HepG2 (cell line): ENCODE measurements at regions not wholly inside any gene's neighbourhood (a gene's known extent, or its start where the extent isn't known, plus 50 kb on each side); places are given as distances from the start of the nearest gene placed in this dataset.
"Not testable (repeated sequence)": the region's sequence is repeated elsewhere in the genome, so short reads cannot be mapped to it uniquely, and the experiment has no call there.

Experiments
- ATAC-seq: fragments of 200-7000 bp; cut with Tn5 transposase; 3 replicates; pipeline ENCODE4 v1.9.1; 2020; ENCODE audit warnings: mild to moderate bottlenecking, moderate library complexity
- BruUV-seq: library from RNA; stranded (reverse); fragments of 400-500 nt; replicated peaks from 2 replicates; lab custom pipeline; 2021; lab: Mats Ljungman, UMichigan
- CTCF ChIA-PET: fragments of 300-600 bp; formaldehyde crosslinking; extraction: SDS; loops from one replicate; lab custom pipeline; 2021; ENCODE audit warnings: low total read pairs, inconsistent platforms, low intra/inter-chr PET ratio; lab: Yijun Ruan, JAX
- POLR2A ChIA-PET: fragments of 350-600 bp; sonication (Branson Sonifier 250); formaldehyde crosslinking; loops from one replicate; lab custom pipeline; 2020; ENCODE audit warnings: antibody characterized with exemption, inconsistent platforms; lab: Yijun Ruan, JAX
- DNase-seq: peaks from one replicate; pipeline ENCODE4 v3.0.0-alpha.2; 2015; ENCODE audit warnings: low spot score
- FAIRE-seq: peaks from 3 replicates; lab custom pipeline; 2011; peaks lifted over from hg19 to GRCh38; lab: Jason Lieb, UNC
- H2AFZ ChIP-seq: one replicate; pipeline ENCODE4 v1.6.1; 2011; ENCODE audit warnings: low read length, inconsistent platforms
- H3K27ac ChIP-seq: fragments of 300-600 bp; 3 replicates; pipeline ENCODE4 v1.8.0; 2011; ENCODE audit warnings: mixed run types, mild to moderate bottlenecking, mixed read lengths, low read length, inconsistent platforms; ENCODE audit not compliant: insufficient read depth; ENCODE audit errors: extremely low read length
- H3K27me3 ChIP-seq, 2 experiments: fragments of 200-600 bp in 1 of 2; 2 replicates in 1 of 2; 3 replicates in 1 of 2; pipeline versions ENCODE4 v1.6.0 to v1.8.0; 2011; ENCODE audit warnings: low read length in 2 of 2, mild to moderate bottlenecking in 2 of 2, moderate library complexity in 2 of 2, inconsistent platforms in 1 of 2; ENCODE audit not compliant: insufficient read depth in 2 of 2, control insufficient read depth in 1 of 2
- H3K36me3 ChIP-seq, 2 experiments: fragments of 200-600 bp in 1 of 2; replicated peaks in 1 of 2; 2 replicates in 1 of 2; 3 replicates in 1 of 2; pipeline versions ENCODE4 v1.5.1 to v1.8.0; 2011; ENCODE audit warnings: low read length in 2 of 2, inconsistent platforms in 1 of 2; ENCODE audit not compliant: insufficient read depth in 2 of 2, control insufficient read depth in 1 of 2
- H3K4me1 ChIP-seq: 2 replicates; pipeline ENCODE4 v1.5.1; 2012; ENCODE audit warnings: low read length, inconsistent platforms; ENCODE audit not compliant: insufficient read depth
- H3K4me2 ChIP-seq: 2 replicates; pipeline ENCODE4 v1.6.0; 2011; ENCODE audit warnings: low read depth, low read length, inconsistent platforms
- H3K4me3 ChIP-seq, 3 experiments: fragments of 200-600 bp in 1 of 3; sonication (generic), shearing (Covaris generic) in 1 of 3; replicated peaks in 1 of 3; 2 replicates each; pipeline ENCODE4 v1.5.1; 2011 to 2016; ENCODE audit warnings: low read length in 3 of 3, inconsistent platforms in 2 of 3, low read depth in 2 of 3, mild to moderate bottlenecking in 2 of 3, control low read depth in 1 of 3, mixed read lengths in 1 of 3; ENCODE audit not compliant: insufficient read depth in 1 of 3
- H3K79me2 ChIP-seq: one replicate; pipeline ENCODE4 v1.6.1; 2011; ENCODE audit warnings: low read length, inconsistent platforms; ENCODE audit not compliant: insufficient read depth
- H3K9ac ChIP-seq: 2 replicates; pipeline ENCODE4 v1.6.0; 2011; ENCODE audit warnings: mild to moderate bottlenecking, low read depth, low read length, inconsistent platforms; ENCODE audit not compliant: insufficient read depth
- H3K9me3 ChIP-seq: 2 replicates; pipeline ENCODE4 v1.5.1; 2012; ENCODE audit warnings: mild to moderate bottlenecking, low read length
- H4K20me1 ChIP-seq: 2 replicates; pipeline ENCODE4 v1.6.0; 2011; ENCODE audit warnings: inconsistent platforms, mild to moderate bottlenecking, low read length, moderate library complexity; ENCODE audit not compliant: insufficient read depth
- CC2D1A ChIP-seq: sonication (generic); formaldehyde crosslinking; IDR thresholded peaks from 2 replicates; pipeline ENCODE4 v1.8.1; 2023; ENCODE audit warnings: mild to moderate bottlenecking, missing genetic modification reagents
- JUNB ChIP-seq: sonication (generic); formaldehyde crosslinking; IDR thresholded peaks from 2 replicates; pipeline ENCODE4 v1.8.0; 2022; ENCODE audit warnings: missing genetic modification reagents, mild to moderate bottlenecking, borderline replicate concordance
- SIN3B ChIP-seq: fragments of 150-350 bp; IDR thresholded peaks from 2 replicates; pipeline ENCODE4 v1.6.1; 2014; ENCODE audit warnings: low read length
- ZNF713 ChIP-seq: sonication (generic); formaldehyde crosslinking; IDR thresholded peaks from 2 replicates; pipeline ENCODE4 v1.4.0; 2020; ENCODE audit warnings: mild to moderate bottlenecking, missing genetic modification reagents
- ZNF761 ChIP-seq: sonication (generic); formaldehyde crosslinking; conservative IDR thresholded peaks from 2 replicates; pipeline ENCODE4 v1.4.0; 2020; ENCODE audit warnings: mild to moderate bottlenecking, missing genetic modification reagents
- ZNF766 ChIP-seq: sonication (generic); formaldehyde crosslinking; IDR thresholded peaks from 2 replicates; pipeline ENCODE4 v1.5.0; 2020; ENCODE audit warnings: missing genetic modification reagents, borderline replicate concordance
- ZNF883 ChIP-seq: sonication (generic); formaldehyde crosslinking; IDR thresholded peaks from 2 replicates; pipeline ENCODE4 v1.5.1; 2020; ENCODE audit warnings: mild to moderate bottlenecking, missing genetic modification reagents; ENCODE audit errors: not compliant biosample characterization
- WGBS: methylation state at CpG from one replicate; pipeline ENCODE4 v1.1.6; 2017; ENCODE audit warnings: low lambda C conversion rate; 5-methylcytosine and 5-hydroxymethylcytosine counted together
- in situ Hi-C: cut with HindIII; loops from 2 replicates; pipeline ENCODE4 v1.10.0; 2017; ENCODE audit warnings: low pct_unique_long_range_greater_than_20kb; ENCODE audit not compliant: extremely low pct_ligation_motif_present
- intact Hi-C: fragments of 100-400 bp; cut with micrococcal nuclease; formaldehyde crosslinking; loops from one replicate; pipeline ENCODE4 v1.10.0; 2022; ENCODE audit not compliant: unreplicated experiment

DNA sequence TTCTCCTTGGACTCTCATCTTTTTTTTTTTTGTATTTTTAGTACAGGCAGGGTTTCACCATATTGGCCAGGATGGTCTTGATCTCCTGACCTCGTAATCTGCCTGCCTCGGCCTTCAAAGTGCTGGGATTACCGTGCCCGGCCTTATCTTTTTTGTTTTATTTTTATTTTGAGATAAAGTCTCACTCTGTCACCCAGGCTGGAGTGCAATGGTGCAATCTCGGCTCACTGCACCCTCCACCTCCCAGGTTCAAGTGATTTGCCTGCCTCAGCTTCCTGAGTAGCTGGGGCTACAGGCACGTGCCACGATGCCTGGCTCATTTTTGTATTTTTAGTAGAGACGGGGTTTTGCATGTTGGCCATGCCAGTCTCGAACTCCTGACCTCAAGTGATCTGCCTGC lies 86.0 kb downstream of the EBLN2 start:
- H3K4me1 ChIP-seq, H2AFZ ChIP-seq, FAIRE-seq, ATAC-seq, H4K20me1 ChIP-seq, POLR2A ChIA-PET, BruUV-seq, H3K36me3 ChIP-seq, H3K27ac ChIP-seq, H3K4me3 ChIP-seq, H3K4me2 ChIP-seq, in situ Hi-C loops, DNase-seq, H3K79me2 ChIP-seq, H3K9me3 ChIP-seq, H3K9ac ChIP-seq, H3K27me3 ChIP-seq, intact Hi-C loops, CTCF ChIA-PET: not testable (repeated sequence)
- 3% methylated on average over 9 of the region's 9 CpGs for WGBS

DNA sequence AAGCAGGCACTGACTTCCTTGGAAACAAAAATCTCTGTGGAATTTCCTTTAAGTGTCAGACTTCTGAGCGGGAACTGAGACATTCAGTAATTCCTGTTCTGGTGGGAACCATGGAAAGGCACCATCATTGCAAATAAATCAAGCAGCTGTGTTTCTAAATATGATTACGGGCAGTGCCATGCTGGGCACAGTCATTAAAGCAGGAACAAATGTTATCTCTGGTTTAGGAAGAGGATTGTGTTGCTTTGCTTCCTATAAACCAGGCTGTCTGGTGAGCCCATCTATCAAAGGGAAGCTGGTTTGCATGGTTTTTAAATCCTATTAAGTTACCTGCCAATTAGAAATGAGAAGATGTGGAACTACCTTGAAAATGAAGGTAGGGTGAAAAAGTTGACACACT lies 86.7 kb downstream of the EBLN2 start:
- WGBS: 19% methylated on average over 2 of the region's 2 CpGs
- intact Hi-C loops: no loop called here
- ChIA-PET POLR2A (no interaction called here), CTCF (no interaction called here)
- in situ Hi-C loops: no loop called here
- ATAC-seq: no peak
- DNase-seq: no peak
- TF ChIP-seq ZNF761 (CRISPR knock-in tag): no peak
- no peak for TF ChIP-seq CC2D1A
- no peak for TF ChIP-seq ZNF713
- TF ChIP-seq JUNB: no peak
- no peak for TF ChIP-seq ZNF766 (CRISPR knock-in tag)
- no peak for TF ChIP-seq ZNF883 (CRISPR knock-in tag)
- no peak for TF ChIP-seq SIN3B
- TF ChIP-seq, all 625 proteins: peak for 0
- no peaks in the 10 kb centered on the region for H3K27me3 ChIP-seq
- H3K27ac ChIP-seq: no peak overlapping the region
- no peak overlapping the region for H3K4me2 ChIP-seq
- no peaks in the 10 kb centered on the region for H3K9me3 ChIP-seq
- no peak overlapping the region for H3K9ac ChIP-seq
- no TSS peak for BruUV-seq
- no peaks in the 10 kb centered on the region for H3K36me3 ChIP-seq
- no peaks in the 10 kb centered on the region for H4K20me1 ChIP-seq
- H2AFZ ChIP-seq: no peak overlapping the region
- no peak overlapping the region for H3K4me3 ChIP-seq
- H3K4me1 ChIP-seq: no peaks in the 10 kb centered on the region
- H3K79me2 ChIP-seq: no peaks in the 10 kb centered on the region
- FAIRE-seq: no peak
